Natural killer cell treated with Interleukin-12 subunit alpha and Interleukin-12 subunit beta and Interleukin-15 and Interleukin-18, amount 100 ng/mL, for 72 hours (primary cell): ENCODE measurements at regions not wholly inside any gene's neighbourhood (a gene's known extent, or its start where the extent isn't known, plus 50 kb on each side); places are given as distances from the start of the nearest gene placed in this dataset.

Experiments used
- ATAC-seq, 2 donors: fragments of 150-1000 bp; cut with Tn5 transposase in 1 of 2; sonication (Bioruptor Pico), chemical (Tn5 transposase) in 1 of 2; 2 replicates each; pipeline ENCODE4 v1.10.0; 2021
- DNase-seq: peaks from one replicate; pipeline ENCODE4 v3.0.0; 2022; ENCODE audit warnings: low spot score
- H3K27ac Mint-ChIP-seq, 2 donors: 1 replicate in 1 of 2; 2 replicates in 1 of 2; pipeline ENCODE4 v1.8.0; 2022; ENCODE audit warnings: mixed read lengths in 2 of 2, mild to moderate bottlenecking in 1 of 2, moderate library complexity in 1 of 2
- H3K27me3 Mint-ChIP-seq, 2 donors: 1 replicate in 1 of 2; 2 replicates in 1 of 2; pipeline ENCODE4 v1.8.0; 2022; ENCODE audit warnings: mixed read lengths in 2 of 2
- H3K36me3 Mint-ChIP-seq: one replicate; pipeline ENCODE4 v1.8.0; 2022; ENCODE audit warnings: mixed read lengths
- H3K4me1 Mint-ChIP-seq, 2 donors: 1 replicate in 1 of 2; 2 replicates in 1 of 2; pipeline ENCODE4 v1.8.0; 2022; ENCODE audit warnings: low read depth in 2 of 2, mixed read lengths in 2 of 2, mild to moderate bottlenecking in 1 of 2
- H3K4me3 Mint-ChIP-seq: one replicate; pipeline ENCODE4 v1.8.0; 2022; ENCODE audit warnings: mixed read lengths
- H3K9me3 Mint-ChIP-seq: 2 replicates; pipeline ENCODE4 v1.8.0; 2022; ENCODE audit warnings: mixed read lengths

GRCh38 chr16:62615526-62615925 is 579.3 kb upstream of the CDH8 start:
- DNase-seq: no peak
- Mint-ChIP-seq H3K4me3 (no peak overlapping the region), H3K27ac (no peak overlapping the region), H3K4me1 (no peaks in the 10 kb centered on the region), H3K9me3 (peaks cover 24% of the 10 kb centered on the region), H3K36me3 (peaks cover 24% of the 10 kb centered on the region), H3K27me3 (no peaks in the 10 kb centered on the region)
- no peak for ATAC-seq

GRCh38 chr16:62610291-62610690 is 574.1 kb upstream of the CDH8 start:
- H3K27me3 Mint-ChIP-seq: no peaks in the 10 kb centered on the region
- DNase-seq (no peak), ATAC-seq (no peak)
- H3K4me1 Mint-ChIP-seq: no peaks in the 10 kb centered on the region
- no peak overlapping the region for H3K4me3 Mint-ChIP-seq
- H3K27ac Mint-ChIP-seq: no peak overlapping the region
- peaks cover 12% of the 10 kb centered on the region for H3K36me3 Mint-ChIP-seq
- H3K9me3 Mint-ChIP-seq: peaks cover 23% of the 10 kb centered on the region

- no peak overlapping the region for H3K27ac Mint-ChIP-seq
- no peak overlapping the region for H3K4me3 Mint-ChIP-seq
- no peaks in the 10 kb centered on the region for H3K4me1 Mint-ChIP-seq
- H3K9me3 Mint-ChIP-seq: peaks cover 36% of the 10 kb centered on the region
- DNase-seq: no peak
- H3K27me3 Mint-ChIP-seq: no peaks in the 10 kb centered on the region
- ATAC-seq: no peak
- H3K36me3 Mint-ChIP-seq: peaks cover 6% of the 10 kb centered on the region
Measured at GRCh38 chr16:62602790-62603189, 566.6 kb upstream of the CDH8 start.

DNA sequence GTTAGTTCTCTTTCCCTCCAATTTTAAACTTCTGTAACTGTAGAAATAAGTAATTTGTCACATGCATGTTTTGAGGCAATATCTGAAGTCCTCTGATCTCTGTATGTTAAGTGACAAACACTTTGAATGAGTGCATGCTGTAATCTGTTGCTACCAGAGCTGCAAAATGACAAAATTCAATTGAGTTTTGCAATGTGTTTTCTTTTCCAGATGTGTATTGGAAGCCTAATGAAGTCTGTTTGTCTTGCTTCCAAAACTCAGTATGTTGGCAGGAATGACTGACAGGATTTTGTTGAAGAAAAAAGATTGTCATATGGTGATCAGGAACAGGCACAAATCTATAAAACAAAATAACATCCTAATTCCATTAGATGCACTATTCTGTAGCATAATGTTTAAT is 561.6 kb upstream of the CDH8 start:
- ATAC-seq (no peak), DNase-seq (no peak)
- H3K27ac Mint-ChIP-seq: no peak overlapping the region
- no peaks in the 10 kb centered on the region for H3K27me3 Mint-ChIP-seq
- peaks cover 30% of the 10 kb centered on the region for H3K9me3 Mint-ChIP-seq
- peaks cover 15% of the 10 kb centered on the region for H3K36me3 Mint-ChIP-seq
- H3K4me3 Mint-ChIP-seq: no peak overlapping the region
- no peaks in the 10 kb centered on the region for H3K4me1 Mint-ChIP-seq

DNA sequence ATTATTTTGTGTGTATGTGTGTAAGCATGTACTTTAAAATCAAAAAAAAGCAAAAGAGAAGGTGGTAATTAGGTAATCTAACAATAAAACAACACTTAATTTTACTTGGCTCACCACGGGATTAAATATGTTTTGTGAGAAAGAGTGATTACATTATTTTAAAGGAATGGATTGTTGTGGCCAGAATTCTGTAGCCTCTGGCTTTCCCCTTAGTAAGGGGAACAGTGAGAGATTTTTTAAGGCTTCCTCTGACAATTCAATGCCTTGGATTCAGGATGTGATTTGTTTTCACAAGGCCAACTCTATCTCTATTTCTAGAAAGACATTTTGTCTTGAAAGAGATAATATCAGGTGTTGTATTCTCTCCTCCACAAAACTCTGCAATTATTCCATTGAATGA is 560.3 kb upstream of the CDH8 start:
- Mint-ChIP-seq H3K9me3 (peaks cover 22% of the 10 kb centered on the region), H3K4me3 (no peak overlapping the region)
- no peak for ATAC-seq

GRCh38 chr16:62596125-62596524 is 559.9 kb upstream of the CDH8 start:
- Mint-ChIP-seq H3K9me3 (peaks cover 20% of the 10 kb centered on the region), H3K27ac (no peak overlapping the region), H3K36me3 (peaks cover 15% of the 10 kb centered on the region), H3K4me1 (no peaks in the 10 kb centered on the region), H3K27me3 (no peaks in the 10 kb centered on the region), H3K4me3 (no peak overlapping the region)
- DNase-seq (no peak), ATAC-seq (no peak)

More for the DNA sequence above, 560.3 kb upstream of the CDH8 start:
- DNase-seq: no peak
- Mint-ChIP-seq H3K4me1 (no peaks in the 10 kb centered on the region), H3K36me3 (peaks cover 15% of the 10 kb centered on the region), H3K27ac (no peak overlapping the region), H3K27me3 (no peaks in the 10 kb centered on the region)

GRCh38 chr16:62586128-62586862 is 550.1 kb upstream of the CDH8 start:
- Mint-ChIP-seq H3K9me3 (peaks cover 32% of the 10 kb centered on the region), H3K27ac (no peak overlapping the region), H3K4me1 (no peaks in the 10 kb centered on the region), H3K36me3 (peaks cover 15% of the 10 kb centered on the region), H3K27me3 (no peaks in the 10 kb centered on the region), H3K4me3 (no peak overlapping the region)
- no peak for DNase-seq
- ATAC-seq: no peak

GRCh38 chr16:62585041-62585545 is 548.9 kb upstream of the CDH8 start:
- H3K4me3 Mint-ChIP-seq: no peak overlapping the region
- H3K4me1 Mint-ChIP-seq: no peaks in the 10 kb centered on the region
- ATAC-seq (no peak), DNase-seq (no peak)
- peaks cover 15% of the 10 kb centered on the region for H3K36me3 Mint-ChIP-seq
- no peaks in the 10 kb centered on the region for H3K27me3 Mint-ChIP-seq
- H3K27ac Mint-ChIP-seq: no peak overlapping the region
- H3K9me3 Mint-ChIP-seq: peaks cover 28% of the 10 kb centered on the region

- Mint-ChIP-seq H3K27ac (no peak overlapping the region), H3K9me3 (peaks cover 25% of the 10 kb centered on the region), H3K4me1 (no peaks in the 10 kb centered on the region), H3K4me3 (no peak overlapping the region), H3K27me3 (no peaks in the 10 kb centered on the region), H3K36me3 (peaks cover 15% of the 10 kb centered on the region)
- ATAC-seq (no peak), DNase-seq (no peak)
Measured at GRCh38 chr16:62583414-62583813, 547.2 kb upstream of the CDH8 start.

DNA sequence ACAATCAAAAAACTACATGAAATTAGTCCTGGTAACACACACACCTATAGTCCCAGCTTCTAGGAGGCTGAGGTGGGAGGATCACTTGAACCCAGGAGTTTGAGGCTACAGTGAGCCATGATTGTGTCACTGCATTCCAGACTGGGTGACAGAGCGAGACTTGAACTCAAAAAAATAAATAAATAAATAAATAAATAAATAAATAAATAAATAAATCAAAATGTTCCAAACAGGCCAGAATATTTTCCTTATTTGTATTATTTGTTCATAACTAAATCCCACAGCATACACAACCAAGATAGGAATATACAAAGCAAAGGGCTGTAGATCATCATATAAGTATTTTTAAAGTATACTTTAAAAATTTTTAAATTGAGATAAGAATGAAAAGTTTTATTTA is 537.2 kb upstream of the CDH8 start:
- H3K9me3 Mint-ChIP-seq: peaks cover 14% of the 10 kb centered on the region
- no peaks in the 10 kb centered on the region for H3K27me3 Mint-ChIP-seq
- H3K4me3 Mint-ChIP-seq: no peak overlapping the region
- ATAC-seq (no peak), DNase-seq (no peak)
- H3K36me3 Mint-ChIP-seq: peaks cover 4% of the 10 kb centered on the region
- H3K4me1 Mint-ChIP-seq: no peaks in the 10 kb centered on the region
- H3K27ac Mint-ChIP-seq: no peak overlapping the region

DNA sequence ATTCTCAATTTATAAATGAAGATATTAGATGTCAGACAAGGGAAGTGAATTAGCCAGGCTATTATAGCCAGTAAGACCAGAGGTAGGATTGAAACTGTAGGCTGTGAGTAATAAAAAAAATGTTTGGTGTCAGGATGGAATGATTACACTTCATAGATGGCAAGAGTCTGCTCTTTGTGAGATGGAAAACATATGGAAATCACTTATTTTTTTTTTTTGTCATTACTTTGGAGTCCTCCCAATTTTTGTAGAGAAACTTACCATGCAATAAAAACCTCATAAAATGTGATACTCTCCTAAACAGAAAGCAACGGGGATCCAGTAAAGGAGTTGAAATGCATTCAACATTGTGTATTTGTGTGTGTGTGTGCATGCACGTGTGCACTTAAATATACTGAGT is 532.7 kb upstream of the CDH8 start:
- Mint-ChIP-seq H3K4me3 (no peak overlapping the region), H3K27ac (no peak overlapping the region), H3K4me1 (no peaks in the 10 kb centered on the region), H3K9me3 (peaks cover 15% of the 10 kb centered on the region), H3K27me3 (no peaks in the 10 kb centered on the region), H3K36me3 (peaks cover 1% of the 10 kb centered on the region)
- no peak for ATAC-seq
- no peak for DNase-seq

DNA sequence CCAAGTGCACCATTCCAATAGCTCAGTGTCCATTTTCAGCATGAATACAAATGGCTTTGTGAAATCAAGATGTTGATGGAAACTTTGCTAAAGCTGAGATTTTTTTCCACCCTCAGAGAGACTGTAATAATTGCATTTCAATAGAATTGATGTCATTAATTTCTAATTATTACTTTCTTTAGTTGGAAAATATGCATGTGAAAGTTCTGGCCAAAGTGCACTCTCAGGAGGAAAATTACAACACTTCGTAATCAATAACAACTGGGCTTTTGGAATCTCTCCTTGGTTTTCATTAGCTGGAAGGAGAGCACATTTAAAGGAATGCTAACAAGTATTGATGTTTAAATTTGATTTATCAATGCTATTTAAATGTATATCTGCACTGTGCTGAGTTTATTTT is 529.5 kb upstream of the CDH8 start:
- Mint-ChIP-seq H3K4me1 (no peaks in the 10 kb centered on the region), H3K9me3 (peaks cover 22% of the 10 kb centered on the region), H3K27me3 (no peaks in the 10 kb centered on the region), H3K27ac (no peak overlapping the region), H3K36me3 (peaks cover 4% of the 10 kb centered on the region), H3K4me3 (no peak overlapping the region)
- ATAC-seq (no peak), DNase-seq (no peak)

DNA sequence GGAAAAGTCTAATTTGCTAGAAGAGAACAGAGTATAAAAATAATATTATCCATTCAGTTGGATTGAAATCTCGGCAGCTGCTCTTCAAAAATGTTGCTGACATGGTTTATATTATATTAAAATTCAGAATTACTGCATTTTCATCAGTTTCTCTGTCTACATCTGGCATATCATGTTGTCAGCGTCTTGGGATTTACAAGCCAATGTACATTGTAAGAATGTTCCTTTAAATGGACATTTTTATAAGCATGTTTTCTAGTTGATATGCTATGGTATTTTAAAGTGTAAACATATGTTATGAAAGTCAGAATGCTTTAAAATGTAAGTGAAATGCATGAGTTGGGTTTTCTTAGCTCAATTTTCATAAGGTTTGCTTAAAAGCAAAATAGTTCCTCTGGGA is 528.1 kb upstream of the CDH8 start:
- Mint-ChIP-seq H3K36me3 (peaks cover 4% of the 10 kb centered on the region), H3K27ac (no peak overlapping the region), H3K27me3 (no peaks in the 10 kb centered on the region), H3K9me3 (peaks cover 20% of the 10 kb centered on the region), H3K4me1 (no peaks in the 10 kb centered on the region), H3K4me3 (no peak overlapping the region)
- DNase-seq (no peak), ATAC-seq (no peak)

DNA sequence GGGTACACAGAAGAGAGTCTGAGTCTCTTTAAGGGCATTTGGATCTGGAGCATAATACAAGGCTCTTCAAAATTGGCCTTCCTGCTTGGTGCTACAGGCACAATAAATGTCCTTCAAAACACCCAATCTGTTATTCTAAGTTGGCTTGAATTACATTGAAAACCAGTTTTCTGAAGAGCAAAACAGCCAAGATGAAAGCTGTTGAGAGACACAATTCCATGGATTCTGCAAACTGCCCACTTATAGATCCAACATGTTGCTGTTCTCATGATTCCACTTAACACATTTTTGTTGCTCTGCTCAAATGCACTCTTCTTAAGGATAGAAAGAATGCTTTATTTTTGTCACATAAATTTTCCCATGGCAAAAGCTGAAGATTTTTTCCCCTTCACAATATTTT is 525.9 kb upstream of the CDH8 start:
- ATAC-seq (no peak), DNase-seq (no peak)
- Mint-ChIP-seq H3K27me3 (no peaks in the 10 kb centered on the region), H3K9me3 (peaks cover 23% of the 10 kb centered on the region), H3K4me1 (no peaks in the 10 kb centered on the region), H3K36me3 (peaks cover 11% of the 10 kb centered on the region), H3K4me3 (no peak overlapping the region), H3K27ac (no peak overlapping the region)

- Mint-ChIP-seq H3K4me1 (no peaks in the 10 kb centered on the region), H3K4me3 (no peak overlapping the region), H3K36me3 (peaks cover 14% of the 10 kb centered on the region), H3K27ac (no peak overlapping the region), H3K27me3 (no peaks in the 10 kb centered on the region), H3K9me3 (peaks cover 23% of the 10 kb centered on the region)
- no peak for DNase-seq
- ATAC-seq: no peak
Measured at GRCh38 chr16:62549875-62550274, 513.6 kb upstream of the CDH8 start.
